ENCODE measurements at regions not wholly inside any gene's neighbourhood (a gene's known extent, or its start where the extent isn't known, plus 50 kb on each side); places are given as distances from the start of the nearest gene placed in this dataset.

- no peak for DNase-seq
Measured at GRCh38 chr4:33316578-33316977, 2596.4 kb downstream of the PCDH7 start.

GRCh38 chr4:33323393-33323792 is 2603.2 kb downstream of the PCDH7 start:
- DNase-seq = no peak

GRCh38 chr4:33334416-33334815 is 2614.2 kb downstream of the PCDH7 start:
- DNase-seq = no peak

GRCh38 chr4:33339762-33340161 is 2619.6 kb downstream of the PCDH7 start:
- DNase-seq = no peak

- DNase-seq = no peak
Measured at GRCh38 chr4:33340168-33340567, 2620.0 kb downstream of the PCDH7 start.

- no peak for DNase-seq
Measured at GRCh38 chr4:33349376-33349775, 2629.2 kb downstream of the PCDH7 start.

- DNase-seq = peak; percentile 65
Measured at GRCh38 chr4:33357121-33357520, 2637.0 kb downstream of the PCDH7 start.

GRCh38 chr4:33369446-33369845 is 2649.3 kb downstream of the PCDH7 start:
- no peak for DNase-seq

GRCh38 chr4:33381816-33382215 is 2661.6 kb downstream of the PCDH7 start:
- DNase-seq = peak; percentile 57

- DNase-seq = no peak
Measured at GRCh38 chr4:33386764-33387163, 2666.6 kb downstream of the PCDH7 start.

- no peak for DNase-seq
Measured at GRCh38 chr4:33390976-33391375, 2670.8 kb downstream of the PCDH7 start.

GRCh38 chr4:33395731-33396485 is 2675.7 kb downstream of the PCDH7 start:
- DNase-seq = no peak

- DNase-seq = no peak
Measured at GRCh38 chr4:33400504-33400903, 2680.3 kb downstream of the PCDH7 start.

GRCh38 chr4:33407496-33407895 is 2687.3 kb downstream of the PCDH7 start:
- DNase-seq = no peak

GRCh38 chr4:33411182-33411581 is 2691.0 kb downstream of the PCDH7 start:
- no peak for DNase-seq

GRCh38 chr4:33421887-33422286 is 2701.7 kb downstream of the PCDH7 start:
- no peak for DNase-seq

- DNase-seq = no peak
Measured at GRCh38 chr4:33422656-33423055, 2702.5 kb downstream of the PCDH7 start.

GRCh38 chr4:33425936-33426335 is 2705.8 kb downstream of the PCDH7 start:
- DNase-seq = no peak

- DNase-seq = no peak
Measured at GRCh38 chr4:33427676-33428075, 2707.5 kb downstream of the PCDH7 start.

- no peak for DNase-seq
Measured at GRCh38 chr4:33429971-33430370, 2709.8 kb downstream of the PCDH7 start.

GRCh38 chr4:33437406-33437805 is 2717.2 kb downstream of the PCDH7 start:
- DNase-seq = no peak

GRCh38 chr4:33446953-33447352 is 2726.8 kb downstream of the PCDH7 start:
- no peak for DNase-seq

GRCh38 chr4:33448948-33449347 is 2728.8 kb downstream of the PCDH7 start:
- DNase-seq = no peak

GRCh38 chr4:33453436-33453835 is 2733.3 kb downstream of the PCDH7 start:
- DNase-seq = no peak

GRCh38 chr4:33453916-33454315 is 2733.7 kb downstream of the PCDH7 start:
- DNase-seq = no peak

Data from COR-L47 (cell line).